GM23338 (cell line): ENCODE measurements at regions not wholly inside any gene's neighbourhood (a gene's known extent, or its start where the extent isn't known, plus 50 kb on each side); places are given as distances from the start of the nearest gene placed in this dataset.

ENCODE experiments used
- ATAC-seq: fragments of 200-7000 bp; cut with Tn5 transposase; 3 replicates; pipeline ENCODE4 v1.9.1; 2020
- DNase-seq: peaks from one replicate; pipeline ENCODE4 v3.0.0-alpha.2; 2015; ENCODE audit warnings: low spot score
- H2AFZ ChIP-seq: fragments of 200-600 bp; sonication (generic); 2 replicates; pipeline ENCODE4 v1.8.0; 2016; ENCODE audit warnings: antibody characterized with exemption, mild to moderate bottlenecking, moderate library complexity
- H3F3A ChIP-seq: fragments of 200-600 bp; sonication (generic); replicated peaks from 2 replicates; pipeline ENCODE4 v1.8.0; 2017; ENCODE audit warnings: antibody characterized with exemption, mixed run types, low read depth
- H3K27ac ChIP-seq: fragments of 200-600 bp; sonication (generic); 2 replicates; pipeline ENCODE4 v1.6.1; 2016; ENCODE audit warnings: low read depth
- H3K27me3 ChIP-seq: fragments of 200-600 bp; sonication (generic); 2 replicates; pipeline ENCODE4 v1.8.0; 2016; ENCODE audit warnings: mild to moderate bottlenecking, mixed run types, moderate library complexity; ENCODE audit not compliant: insufficient read depth
- H3K36me3 ChIP-seq: fragments of 200-600 bp; sonication (generic); 2 replicates; pipeline ENCODE4 v1.8.0; 2016; ENCODE audit warnings: mild to moderate bottlenecking; ENCODE audit not compliant: insufficient read depth
- H3K4me1 ChIP-seq: fragments of 200-600 bp; sonication (generic); 2 replicates; pipeline ENCODE4 v1.8.0; 2016; ENCODE audit warnings: mild to moderate bottlenecking, moderate library complexity; ENCODE audit not compliant: insufficient read depth
- H3K4me2 ChIP-seq: fragments of 200-600 bp; sonication (generic); 2 replicates; pipeline ENCODE4 v1.7.1; 2017; ENCODE audit warnings: mixed run types
- H3K4me3 ChIP-seq: fragments of 200-600 bp; sonication (generic); 2 replicates; pipeline ENCODE4 v1.6.1; 2016; ENCODE audit warnings: mixed run types
- H3K79me2 ChIP-seq: fragments of 200-600 bp; sonication (generic); replicated peaks from 2 replicates; pipeline ENCODE4 v1.8.0; 2017; ENCODE audit warnings: mild to moderate bottlenecking; ENCODE audit not compliant: insufficient read depth
- H3K9me2 ChIP-seq: fragments of 200-600 bp; sonication (generic); 2 replicates; pipeline ENCODE4 v1.8.0; 2017; ENCODE audit not compliant: insufficient read depth
- H4K20me1 ChIP-seq: fragments of 200-600 bp; sonication (generic); replicated peaks from 2 replicates; pipeline ENCODE4 v1.8.0; 2017; ENCODE audit warnings: mild to moderate bottlenecking; ENCODE audit not compliant: insufficient read depth
- H3K27ac Mint-ChIP-seq: 2 replicates; pipeline ENCODE4 v1.8.0; 2020; ENCODE audit warnings: inconsistent platforms, mild to moderate bottlenecking, moderate library complexity, mixed read lengths
- H3K27me3 Mint-ChIP-seq: 3 replicates; pipeline ENCODE4 v1.8.0; 2022; ENCODE audit warnings: low read depth, mild to moderate bottlenecking, moderate library complexity, mixed read lengths, inconsistent platforms; ENCODE audit not compliant: insufficient read depth, poor library complexity
- H3K36me3 Mint-ChIP-seq: 3 replicates; pipeline ENCODE4 v1.8.0; 2021; ENCODE audit warnings: low read depth, mild to moderate bottlenecking, inconsistent platforms, moderate library complexity, mixed read lengths
- H3K4me1 Mint-ChIP-seq: 3 replicates; pipeline ENCODE4 v1.8.0; 2020; ENCODE audit warnings: mild to moderate bottlenecking, inconsistent platforms, mixed read lengths
- H3K4me3 Mint-ChIP-seq: 3 replicates; pipeline ENCODE4 v1.8.0; 2021; ENCODE audit warnings: moderate library complexity, mild to moderate bottlenecking, inconsistent platforms, mixed read lengths
- H3K9me3 Mint-ChIP-seq: 3 replicates; pipeline ENCODE4 v1.8.0; 2020; ENCODE audit warnings: moderate library complexity, mild to moderate bottlenecking, inconsistent platforms, mixed read lengths
- STAT1 ChIP-seq: IDR thresholded peaks from one replicate; pipeline ENCODE4 v1.6.1; 2016; ENCODE audit warnings: antibody characterized with exemption; ENCODE audit not compliant: unreplicated experiment
- TF ChIP-seq, protein P1 (sequence below): fragments of 250-450 bp; sonication (Bioruptor Pico); IDR thresholded peaks from 2 replicates; pipeline ENCODE4 v1.5.0; 2020; ENCODE audit warnings: mild to moderate bottlenecking, moderate library complexity
- TF ChIP-seq, protein P2 (sequence below): IDR thresholded peaks from one replicate; pipeline ENCODE4 v1.6.1; 2018; ENCODE audit warnings: antibody characterized with exemption; ENCODE audit not compliant: unreplicated experiment

DNA sequence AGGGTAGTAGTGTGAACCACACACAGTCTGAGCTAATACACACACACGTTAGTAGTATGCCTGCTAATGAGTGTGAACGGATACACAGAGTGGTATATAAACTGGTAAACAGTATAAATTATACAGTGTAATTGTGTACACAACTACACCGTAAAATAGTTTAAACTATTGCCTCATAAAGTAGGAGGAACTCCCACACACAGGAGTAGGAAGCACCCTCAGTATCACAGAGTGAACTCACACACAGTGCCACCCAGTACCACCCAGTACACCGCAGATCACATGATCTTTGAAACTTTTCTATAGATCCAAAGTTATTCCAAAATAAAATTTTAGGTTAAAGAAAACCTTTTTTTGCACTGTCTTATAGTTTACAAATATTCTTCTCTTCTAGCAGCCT lies 275.1 kb downstream of the ADGRA3 start:
- ATAC-seq = no peak

More for the DNA sequence above, 275.1 kb downstream of the ADGRA3 start:
- no peaks in the 10 kb centered on the region for H3K27me3 ChIP-seq
- no peak overlapping the region for H3K4me3 Mint-ChIP-seq
- peaks cover 12% of the 10 kb centered on the region for H3K4me1 ChIP-seq
- H3K79me2 ChIP-seq = no peaks in the 10 kb centered on the region
- no peaks in the 10 kb centered on the region for H3F3A ChIP-seq
- no peak overlapping the region for H3K4me3 ChIP-seq
- no peak for TF ChIP-seq STAT1
- TF ChIP-seq, protein P1, sequence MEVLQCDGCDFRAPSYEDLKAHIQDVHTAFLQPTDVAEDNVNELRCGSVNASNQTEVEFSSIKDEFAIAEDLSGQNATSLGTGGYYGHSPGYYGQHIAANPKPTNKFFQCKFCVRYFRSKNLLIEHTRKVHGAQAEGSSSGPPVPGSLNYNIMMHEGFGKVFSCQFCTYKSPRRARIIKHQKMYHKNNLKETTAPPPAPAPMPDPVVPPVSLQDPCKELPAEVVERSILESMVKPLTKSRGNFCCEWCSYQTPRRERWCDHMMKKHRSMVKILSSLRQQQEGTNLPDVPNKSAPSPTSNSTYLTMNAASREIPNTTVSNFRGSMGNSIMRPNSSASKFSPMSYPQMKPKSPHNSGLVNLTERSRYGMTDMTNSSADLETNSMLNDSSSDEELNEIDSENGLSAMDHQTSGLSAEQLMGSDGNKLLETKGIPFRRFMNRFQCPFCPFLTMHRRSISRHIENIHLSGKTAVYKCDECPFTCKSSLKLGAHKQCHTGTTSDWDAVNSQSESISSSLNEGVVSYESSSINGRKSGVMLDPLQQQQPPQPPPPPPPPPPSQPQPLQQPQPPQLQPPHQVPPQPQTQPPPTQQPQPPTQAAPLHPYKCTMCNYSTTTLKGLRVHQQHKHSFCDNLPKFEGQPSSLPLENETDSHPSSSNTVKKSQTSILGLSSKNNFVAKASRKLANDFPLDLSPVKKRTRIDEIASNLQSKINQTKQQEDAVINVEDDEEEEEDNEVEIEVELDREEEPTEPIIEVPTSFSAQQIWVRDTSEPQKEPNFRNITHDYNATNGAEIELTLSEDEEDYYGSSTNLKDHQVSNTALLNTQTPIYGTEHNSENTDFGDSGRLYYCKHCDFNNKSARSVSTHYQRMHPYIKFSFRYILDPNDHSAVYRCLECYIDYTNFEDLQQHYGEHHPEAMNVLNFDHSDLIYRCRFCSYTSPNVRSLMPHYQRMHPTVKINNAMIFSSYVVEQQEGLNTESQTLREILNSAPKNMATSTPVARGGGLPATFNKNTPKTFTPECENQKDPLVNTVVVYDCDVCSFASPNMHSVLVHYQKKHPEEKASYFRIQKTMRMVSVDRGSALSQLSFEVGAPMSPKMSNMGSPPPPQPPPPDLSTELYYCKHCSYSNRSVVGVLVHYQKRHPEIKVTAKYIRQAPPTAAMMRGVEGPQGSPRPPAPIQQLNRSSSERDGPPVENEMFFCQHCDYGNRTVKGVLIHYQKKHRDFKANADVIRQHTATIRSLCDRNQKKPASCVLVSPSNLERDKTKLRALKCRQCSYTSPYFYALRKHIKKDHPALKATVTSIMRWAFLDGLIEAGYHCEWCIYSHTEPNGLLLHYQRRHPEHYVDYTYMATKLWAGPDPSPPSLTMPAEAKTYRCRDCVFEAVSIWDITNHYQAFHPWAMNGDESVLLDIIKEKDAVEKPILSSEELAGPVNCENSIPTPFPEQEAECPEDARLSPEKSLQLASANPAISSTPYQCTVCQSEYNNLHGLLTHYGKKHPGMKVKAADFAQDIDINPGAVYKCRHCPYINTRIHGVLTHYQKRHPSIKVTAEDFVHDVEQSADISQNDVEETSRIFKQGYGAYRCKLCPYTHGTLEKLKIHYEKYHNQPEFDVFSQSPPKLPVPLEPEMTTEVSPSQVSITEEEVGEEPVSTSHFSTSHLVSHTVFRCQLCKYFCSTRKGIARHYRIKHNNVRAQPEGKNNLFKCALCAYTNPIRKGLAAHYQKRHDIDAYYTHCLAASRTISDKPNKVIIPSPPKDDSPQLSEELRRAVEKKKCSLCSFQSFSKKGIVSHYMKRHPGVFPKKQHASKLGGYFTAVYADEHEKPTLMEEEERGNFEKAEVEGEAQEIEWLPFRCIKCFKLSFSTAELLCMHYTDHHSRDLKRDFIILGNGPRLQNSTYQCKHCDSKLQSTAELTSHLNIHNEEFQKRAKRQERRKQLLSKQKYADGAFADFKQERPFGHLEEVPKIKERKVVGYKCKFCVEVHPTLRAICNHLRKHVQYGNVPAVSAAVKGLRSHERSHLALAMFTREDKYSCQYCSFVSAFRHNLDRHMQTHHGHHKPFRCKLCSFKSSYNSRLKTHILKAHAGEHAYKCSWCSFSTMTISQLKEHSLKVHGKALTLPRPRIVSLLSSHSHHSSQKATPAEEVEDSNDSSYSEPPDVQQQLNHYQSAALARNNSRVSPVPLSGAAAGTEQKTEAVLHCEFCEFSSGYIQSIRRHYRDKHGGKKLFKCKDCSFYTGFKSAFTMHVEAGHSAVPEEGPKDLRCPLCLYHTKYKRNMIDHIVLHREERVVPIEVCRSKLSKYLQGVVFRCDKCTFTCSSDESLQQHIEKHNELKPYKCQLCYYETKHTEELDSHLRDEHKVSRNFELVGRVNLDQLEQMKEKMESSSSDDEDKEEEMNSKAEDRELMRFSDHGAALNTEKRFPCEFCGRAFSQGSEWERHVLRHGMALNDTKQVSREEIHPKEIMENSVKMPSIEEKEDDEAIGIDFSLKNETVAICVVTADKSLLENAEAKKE (CRISPR knock-in tag) = no peak
- TF ChIP-seq, protein P2, sequence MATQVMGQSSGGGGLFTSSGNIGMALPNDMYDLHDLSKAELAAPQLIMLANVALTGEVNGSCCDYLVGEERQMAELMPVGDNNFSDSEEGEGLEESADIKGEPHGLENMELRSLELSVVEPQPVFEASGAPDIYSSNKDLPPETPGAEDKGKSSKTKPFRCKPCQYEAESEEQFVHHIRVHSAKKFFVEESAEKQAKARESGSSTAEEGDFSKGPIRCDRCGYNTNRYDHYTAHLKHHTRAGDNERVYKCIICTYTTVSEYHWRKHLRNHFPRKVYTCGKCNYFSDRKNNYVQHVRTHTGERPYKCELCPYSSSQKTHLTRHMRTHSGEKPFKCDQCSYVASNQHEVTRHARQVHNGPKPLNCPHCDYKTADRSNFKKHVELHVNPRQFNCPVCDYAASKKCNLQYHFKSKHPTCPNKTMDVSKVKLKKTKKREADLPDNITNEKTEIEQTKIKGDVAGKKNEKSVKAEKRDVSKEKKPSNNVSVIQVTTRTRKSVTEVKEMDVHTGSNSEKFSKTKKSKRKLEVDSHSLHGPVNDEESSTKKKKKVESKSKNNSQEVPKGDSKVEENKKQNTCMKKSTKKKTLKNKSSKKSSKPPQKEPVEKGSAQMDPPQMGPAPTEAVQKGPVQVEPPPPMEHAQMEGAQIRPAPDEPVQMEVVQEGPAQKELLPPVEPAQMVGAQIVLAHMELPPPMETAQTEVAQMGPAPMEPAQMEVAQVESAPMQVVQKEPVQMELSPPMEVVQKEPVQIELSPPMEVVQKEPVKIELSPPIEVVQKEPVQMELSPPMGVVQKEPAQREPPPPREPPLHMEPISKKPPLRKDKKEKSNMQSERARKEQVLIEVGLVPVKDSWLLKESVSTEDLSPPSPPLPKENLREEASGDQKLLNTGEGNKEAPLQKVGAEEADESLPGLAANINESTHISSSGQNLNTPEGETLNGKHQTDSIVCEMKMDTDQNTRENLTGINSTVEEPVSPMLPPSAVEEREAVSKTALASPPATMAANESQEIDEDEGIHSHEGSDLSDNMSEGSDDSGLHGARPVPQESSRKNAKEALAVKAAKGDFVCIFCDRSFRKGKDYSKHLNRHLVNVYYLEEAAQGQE = no peak
- H3K9me2 ChIP-seq = no peaks in the 10 kb centered on the region
- H3K4me1 Mint-ChIP-seq = peaks cover 17% of the 10 kb centered on the region
- H3K27me3 Mint-ChIP-seq = peaks cover 3% of the 10 kb centered on the region
- H3K4me2 ChIP-seq = no peak overlapping the region
- H3K27ac ChIP-seq = no peak overlapping the region
- no peak for DNase-seq
- no peak overlapping the region for H3K27ac Mint-ChIP-seq
- no peaks in the 10 kb centered on the region for H3K36me3 Mint-ChIP-seq
- H3K36me3 ChIP-seq = no peaks in the 10 kb centered on the region
- H4K20me1 ChIP-seq = no peaks in the 10 kb centered on the region
- H2AFZ ChIP-seq = no peak overlapping the region
- H3K9me3 Mint-ChIP-seq = no peaks in the 10 kb centered on the region
